ENCODE measurements at regions not wholly inside any gene's neighbourhood (a gene's known extent, or its start where the extent isn't known, plus 50 kb on each side); places are given as distances from the start of the nearest gene placed in this dataset.

DNA sequence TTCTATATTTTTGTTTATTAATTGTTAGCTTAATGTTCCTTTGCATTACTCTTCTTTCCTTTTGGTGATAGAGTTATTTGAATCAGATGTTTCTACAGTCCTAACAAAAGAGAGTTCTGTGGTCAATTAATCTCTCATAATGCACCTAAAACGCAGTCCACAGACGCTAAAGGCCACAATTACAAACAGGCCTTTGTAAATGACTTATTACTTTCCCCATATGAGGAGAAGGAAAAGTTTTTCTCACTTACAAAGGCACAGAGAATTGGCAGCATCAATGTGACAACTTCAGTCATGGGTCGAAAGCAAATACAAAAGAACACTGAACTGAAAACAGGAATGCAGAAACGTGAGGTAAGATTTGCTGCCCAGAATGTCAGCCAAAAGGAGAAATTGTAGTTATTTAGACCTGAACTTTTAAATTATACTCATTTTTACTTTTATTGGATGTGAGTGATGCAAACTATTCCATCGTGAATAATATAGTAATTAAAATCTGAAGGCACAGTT lies 142.0 kb upstream of the SYT10 start:
- Histone ChIP-seq H3K4me1 (ENCODE audit: insufficient read depth, low read length) (no peaks in the 10 kb centered on the region), H3K27ac (ENCODE audit: extremely low read length, insufficient read depth, low read length) (no peak overlapping the region), H3K79me2 (ENCODE audit: insufficient read depth, low read length) (no peaks in the 10 kb centered on the region), H4K20me1 (ENCODE audit: insufficient read depth, low read length) (no peaks in the 10 kb centered on the region), H3K27me3 (ENCODE audit: control insufficient read depth in 1 of 2, insufficient read depth in 2 of 2, low read length in 2 of 2) (no peaks in the 10 kb centered on the region; a peak in 1 of 5 replicates), H3K4me2 (ENCODE audit: low read depth, low read length) (no peak overlapping the region), H3K4me3 (replicated peaks in 1 of 3; ENCODE audit: insufficient read depth in 1 of 3, low read depth in 2 of 3, low read length in 3 of 3) (no peak overlapping the region), H3K9me3 (ENCODE audit: low read length) (no peaks in the 10 kb centered on the region), H2AFZ (ENCODE audit: low read length) (no peak overlapping the region), H3K36me3 (replicated peaks in 1 of 2; ENCODE audit: control insufficient read depth in 1 of 2, insufficient read depth in 2 of 2, low read length in 2 of 2) (no peaks in the 10 kb centered on the region), H3K9ac (ENCODE audit: insufficient read depth, low read depth, low read length) (no peak overlapping the region)
- intact Hi-C loops (cut with micrococcal nuclease; ENCODE audit: unreplicated experiment): no loop called here
- FAIRE-seq (no peak), DNase-seq (ENCODE audit: low spot score) (no peak), ATAC-seq (no peak)
- ChIA-PET POLR2A (no interaction called here), CTCF (ENCODE audit: low intra/inter-chr PET ratio, low total read pairs) (no interaction called here)
- in situ Hi-C loops (cut with HindIII; ENCODE audit: extremely low pct_ligation_motif_present, low pct_unique_long_range_greater_than_20kb): no loop called here
- WGBS (ENCODE audit: low lambda C conversion rate): 0% methylated on average over 5 of the region's 5 CpGs
- TF ChIP-seq ZNF10 (CRISPR knock-in tag; IDR thresholded peaks at IDR 0.05; ENCODE audit: borderline replicate concordance, low read depth) (no peak), CBX2 (IDR thresholded peaks at IDR 0.05; ENCODE audit: low read depth, low read length) (no peak), CBX2 (CRISPR knock-in tag; IDR thresholded peaks at IDR 0.05; ENCODE audit: low read depth) (no peak), ZNF777 (CRISPR knock-in tag; IDR thresholded peaks at IDR 0.05) (no peak), RARG (CRISPR knock-in tag; IDR thresholded peaks at IDR 0.05; ENCODE audit: low read depth) (no peak), NCOR1 (IDR thresholded peaks at IDR 0.05; ENCODE audit: borderline replicate concordance, low read length) (no peak), ZNF543 (CRISPR knock-in tag; IDR thresholded peaks at IDR 0.05) (no peak)
- TF ChIP-seq, protein P1, sequence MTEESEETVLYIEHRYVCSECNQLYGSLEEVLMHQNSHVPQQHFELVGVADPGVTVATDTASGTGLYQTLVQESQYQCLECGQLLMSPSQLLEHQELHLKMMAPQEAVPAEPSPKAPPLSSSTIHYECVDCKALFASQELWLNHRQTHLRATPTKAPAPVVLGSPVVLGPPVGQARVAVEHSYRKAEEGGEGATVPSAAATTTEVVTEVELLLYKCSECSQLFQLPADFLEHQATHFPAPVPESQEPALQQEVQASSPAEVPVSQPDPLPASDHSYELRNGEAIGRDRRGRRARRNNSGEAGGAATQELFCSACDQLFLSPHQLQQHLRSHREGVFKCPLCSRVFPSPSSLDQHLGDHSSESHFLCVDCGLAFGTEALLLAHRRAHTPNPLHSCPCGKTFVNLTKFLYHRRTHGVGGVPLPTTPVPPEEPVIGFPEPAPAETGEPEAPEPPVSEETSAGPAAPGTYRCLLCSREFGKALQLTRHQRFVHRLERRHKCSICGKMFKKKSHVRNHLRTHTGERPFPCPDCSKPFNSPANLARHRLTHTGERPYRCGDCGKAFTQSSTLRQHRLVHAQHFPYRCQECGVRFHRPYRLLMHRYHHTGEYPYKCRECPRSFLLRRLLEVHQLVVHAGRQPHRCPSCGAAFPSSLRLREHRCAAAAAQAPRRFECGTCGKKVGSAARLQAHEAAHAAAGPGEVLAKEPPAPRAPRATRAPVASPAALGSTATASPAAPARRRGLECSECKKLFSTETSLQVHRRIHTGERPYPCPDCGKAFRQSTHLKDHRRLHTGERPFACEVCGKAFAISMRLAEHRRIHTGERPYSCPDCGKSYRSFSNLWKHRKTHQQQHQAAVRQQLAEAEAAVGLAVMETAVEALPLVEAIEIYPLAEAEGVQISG (CRISPR knock-in tag; IDR thresholded peaks at IDR 0.05): no peak
- TF ChIP-seq, protein P2, sequence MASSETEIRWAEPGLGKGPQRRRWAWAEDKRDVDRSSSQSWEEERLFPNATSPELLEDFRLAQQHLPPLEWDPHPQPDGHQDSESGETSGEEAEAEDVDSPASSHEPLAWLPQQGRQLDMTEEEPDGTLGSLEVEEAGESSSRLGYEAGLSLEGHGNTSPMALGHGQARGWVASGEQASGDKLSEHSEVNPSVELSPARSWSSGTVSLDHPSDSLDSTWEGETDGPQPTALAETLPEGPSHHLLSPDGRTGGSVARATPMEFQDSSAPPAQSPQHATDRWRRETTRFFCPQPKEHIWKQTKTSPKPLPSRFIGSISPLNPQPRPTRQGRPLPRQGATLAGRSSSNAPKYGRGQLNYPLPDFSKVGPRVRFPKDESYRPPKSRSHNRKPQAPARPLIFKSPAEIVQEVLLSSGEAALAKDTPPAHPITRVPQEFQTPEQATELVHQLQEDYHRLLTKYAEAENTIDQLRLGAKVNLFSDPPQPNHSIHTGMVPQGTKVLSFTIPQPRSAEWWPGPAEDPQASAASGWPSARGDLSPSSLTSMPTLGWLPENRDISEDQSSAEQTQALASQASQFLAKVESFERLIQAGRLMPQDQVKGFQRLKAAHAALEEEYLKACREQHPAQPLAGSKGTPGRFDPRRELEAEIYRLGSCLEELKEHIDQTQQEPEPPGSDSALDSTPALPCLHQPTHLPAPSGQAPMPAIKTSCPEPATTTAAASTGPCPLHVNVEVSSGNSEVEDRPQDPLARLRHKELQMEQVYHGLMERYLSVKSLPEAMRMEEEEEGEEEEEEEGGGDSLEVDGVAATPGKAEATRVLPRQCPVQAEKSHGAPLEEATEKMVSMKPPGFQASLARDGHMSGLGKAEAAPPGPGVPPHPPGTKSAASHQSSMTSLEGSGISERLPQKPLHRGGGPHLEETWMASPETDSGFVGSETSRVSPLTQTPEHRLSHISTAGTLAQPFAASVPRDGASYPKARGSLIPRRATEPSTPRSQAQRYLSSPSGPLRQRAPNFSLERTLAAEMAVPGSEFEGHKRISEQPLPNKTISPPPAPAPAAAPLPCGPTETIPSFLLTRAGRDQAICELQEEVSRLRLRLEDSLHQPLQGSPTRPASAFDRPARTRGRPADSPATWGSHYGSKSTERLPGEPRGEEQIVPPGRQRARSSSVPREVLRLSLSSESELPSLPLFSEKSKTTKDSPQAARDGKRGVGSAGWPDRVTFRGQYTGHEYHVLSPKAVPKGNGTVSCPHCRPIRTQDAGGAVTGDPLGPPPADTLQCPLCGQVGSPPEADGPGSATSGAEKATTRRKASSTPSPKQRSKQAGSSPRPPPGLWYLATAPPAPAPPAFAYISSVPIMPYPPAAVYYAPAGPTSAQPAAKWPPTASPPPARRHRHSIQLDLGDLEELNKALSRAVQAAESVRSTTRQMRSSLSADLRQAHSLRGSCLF (CRISPR knock-in tag; IDR thresholded peaks at IDR 0.05; ENCODE audit: borderline replicate concordance): no peak
- BruUV-seq (replicated peaks): no TSS peak

Measured in HepG2 (cell line).